ENCODE measurements at regions not wholly inside any gene's neighbourhood (a gene's known extent, or its start where the extent isn't known, plus 50 kb on each side); places are given as distances from the start of the nearest gene placed in this dataset.

GRCh38 chr6:119565893-119566292 is 216.3 kb upstream of the MAN1A1 start:
- TF ChIP-seq POLR2A (IDR thresholded peaks at IDR 0.05): no peak
- TF ChIP-seq CTCF (IDR thresholded peaks at IDR 0.05): no peak

All from Peyer's patch (tissue), 4 donors.